GM23338 (cell line): ENCODE measurements at regions not wholly inside any gene's neighbourhood (a gene's known extent, or its start where the extent isn't known, plus 50 kb on each side); places are given as distances from the start of the nearest gene placed in this dataset.

Experiments
- ATAC-seq: fragments of 200-7000 bp; cut with Tn5 transposase; 3 replicates; pipeline ENCODE4 v1.9.1; 2020
- DNase-seq: peaks from one replicate; pipeline ENCODE4 v3.0.0-alpha.2; 2015; ENCODE audit warnings: low spot score
- H2AFZ ChIP-seq: fragments of 200-600 bp; sonication (generic); 2 replicates; pipeline ENCODE4 v1.8.0; 2016; ENCODE audit warnings: antibody characterized with exemption, mild to moderate bottlenecking, moderate library complexity
- H3F3A ChIP-seq: fragments of 200-600 bp; sonication (generic); replicated peaks from 2 replicates; pipeline ENCODE4 v1.8.0; 2017; ENCODE audit warnings: antibody characterized with exemption, mixed run types, low read depth
- H3K27ac ChIP-seq: fragments of 200-600 bp; sonication (generic); 2 replicates; pipeline ENCODE4 v1.6.1; 2016; ENCODE audit warnings: low read depth
- H3K27me3 ChIP-seq: fragments of 200-600 bp; sonication (generic); 2 replicates; pipeline ENCODE4 v1.8.0; 2016; ENCODE audit warnings: mild to moderate bottlenecking, mixed run types, moderate library complexity; ENCODE audit not compliant: insufficient read depth
- H3K36me3 ChIP-seq: fragments of 200-600 bp; sonication (generic); 2 replicates; pipeline ENCODE4 v1.8.0; 2016; ENCODE audit warnings: mild to moderate bottlenecking; ENCODE audit not compliant: insufficient read depth
- H3K4me1 ChIP-seq: fragments of 200-600 bp; sonication (generic); 2 replicates; pipeline ENCODE4 v1.8.0; 2016; ENCODE audit warnings: mild to moderate bottlenecking, moderate library complexity; ENCODE audit not compliant: insufficient read depth
- H3K4me2 ChIP-seq: fragments of 200-600 bp; sonication (generic); 2 replicates; pipeline ENCODE4 v1.7.1; 2017; ENCODE audit warnings: mixed run types
- H3K4me3 ChIP-seq: fragments of 200-600 bp; sonication (generic); 2 replicates; pipeline ENCODE4 v1.6.1; 2016; ENCODE audit warnings: mixed run types
- H3K79me2 ChIP-seq: fragments of 200-600 bp; sonication (generic); replicated peaks from 2 replicates; pipeline ENCODE4 v1.8.0; 2017; ENCODE audit warnings: mild to moderate bottlenecking; ENCODE audit not compliant: insufficient read depth
- H3K9me2 ChIP-seq: fragments of 200-600 bp; sonication (generic); 2 replicates; pipeline ENCODE4 v1.8.0; 2017; ENCODE audit not compliant: insufficient read depth
- H4K20me1 ChIP-seq: fragments of 200-600 bp; sonication (generic); replicated peaks from 2 replicates; pipeline ENCODE4 v1.8.0; 2017; ENCODE audit warnings: mild to moderate bottlenecking; ENCODE audit not compliant: insufficient read depth
- H3K27ac Mint-ChIP-seq: 2 replicates; pipeline ENCODE4 v1.8.0; 2020; ENCODE audit warnings: inconsistent platforms, mild to moderate bottlenecking, moderate library complexity, mixed read lengths
- H3K27me3 Mint-ChIP-seq: 3 replicates; pipeline ENCODE4 v1.8.0; 2022; ENCODE audit warnings: low read depth, mild to moderate bottlenecking, moderate library complexity, mixed read lengths, inconsistent platforms; ENCODE audit not compliant: insufficient read depth, poor library complexity
- H3K36me3 Mint-ChIP-seq: 3 replicates; pipeline ENCODE4 v1.8.0; 2021; ENCODE audit warnings: low read depth, mild to moderate bottlenecking, inconsistent platforms, moderate library complexity, mixed read lengths
- H3K4me1 Mint-ChIP-seq: 3 replicates; pipeline ENCODE4 v1.8.0; 2020; ENCODE audit warnings: mild to moderate bottlenecking, inconsistent platforms, mixed read lengths
- H3K4me3 Mint-ChIP-seq: 3 replicates; pipeline ENCODE4 v1.8.0; 2021; ENCODE audit warnings: moderate library complexity, mild to moderate bottlenecking, inconsistent platforms, mixed read lengths
- H3K9me3 Mint-ChIP-seq: 3 replicates; pipeline ENCODE4 v1.8.0; 2020; ENCODE audit warnings: moderate library complexity, mild to moderate bottlenecking, inconsistent platforms, mixed read lengths
- CREB1 ChIP-seq: fragments of 250-450 bp; sonication (Bioruptor Pico); IDR thresholded peaks from 2 replicates; pipeline ENCODE4 v1.5.0; 2020; ENCODE audit warnings: low read depth, mild to moderate bottlenecking, moderate library complexity
- EZH2 ChIP-seq: fragments of 200-600 bp; sonication (generic); IDR thresholded peaks from one replicate; pipeline ENCODE4 v1.8.0; 2017; ENCODE audit warnings: antibody characterized with exemption, mild to moderate bottlenecking, low read depth; ENCODE audit not compliant: unreplicated experiment
- EZH2phosphoT487 ChIP-seq: fragments of 200-600 bp; sonication (generic); IDR thresholded peaks from one replicate; pipeline ENCODE4 v1.8.1; 2018; ENCODE audit warnings: antibody characterized with exemption; ENCODE audit not compliant: unreplicated experiment
- JUNB ChIP-seq: IDR thresholded peaks from one replicate; pipeline ENCODE4 v1.6.1; 2016; ENCODE audit warnings: antibody characterized with exemption; ENCODE audit not compliant: unreplicated experiment
- NANOG ChIP-seq: IDR thresholded peaks from 2 replicates; pipeline ENCODE4 v1.6.1; 2016; ENCODE audit warnings: antibody characterized with exemption, borderline replicate concordance
- POLR2AphosphoS5 ChIP-seq: IDR thresholded peaks from 2 replicates; pipeline ENCODE4 v1.6.1; 2016; ENCODE audit warnings: antibody characterized with exemption, low read depth
- STAT1 ChIP-seq: IDR thresholded peaks from one replicate; pipeline ENCODE4 v1.6.1; 2016; ENCODE audit warnings: antibody characterized with exemption; ENCODE audit not compliant: unreplicated experiment
- ZNF114 ChIP-seq: fragments of 250-450 bp; sonication (Bioruptor Pico); IDR thresholded peaks from 2 replicates; pipeline ENCODE4 v1.5.0; 2020; ENCODE audit warnings: mild to moderate bottlenecking, moderate library complexity
- ZNF331 ChIP-seq: fragments of 250-450 bp; sonication (Bioruptor Pico); IDR thresholded peaks from 2 replicates; pipeline ENCODE4 v1.5.0; 2020; ENCODE audit warnings: low read depth, mild to moderate bottlenecking, moderate library complexity
- TF ChIP-seq, protein P1 (sequence below): IDR thresholded peaks from one replicate; pipeline ENCODE4 v1.6.1; 2018; ENCODE audit warnings: antibody characterized with exemption; ENCODE audit not compliant: unreplicated experiment
- TF ChIP-seq, protein P2 (sequence below), 2 experiments: fragments of 200-600 bp in 1 of 2; sonication (generic) in 1 of 2; conservative IDR thresholded peaks; 2 replicates each; pipeline versions ENCODE4 v1.5.1 to v1.6.1; 2016 to 2017; ENCODE audit warnings: antibody characterized with exemption in 2 of 2, low read depth in 2 of 2, mild to moderate bottlenecking in 2 of 2, moderate library complexity in 1 of 2
- TF ChIP-seq, protein P3 (sequence below): IDR thresholded peaks from 2 replicates; pipeline ENCODE4 v1.6.1; 2016; ENCODE audit warnings: antibody characterized with exemption
- TF ChIP-seq, protein P4 (sequence below): fragments of 250-450 bp; sonication (Bioruptor Pico); IDR thresholded peaks from 2 replicates; pipeline ENCODE4 v1.5.0; 2020; ENCODE audit warnings: mild to moderate bottlenecking, moderate library complexity

DNA sequence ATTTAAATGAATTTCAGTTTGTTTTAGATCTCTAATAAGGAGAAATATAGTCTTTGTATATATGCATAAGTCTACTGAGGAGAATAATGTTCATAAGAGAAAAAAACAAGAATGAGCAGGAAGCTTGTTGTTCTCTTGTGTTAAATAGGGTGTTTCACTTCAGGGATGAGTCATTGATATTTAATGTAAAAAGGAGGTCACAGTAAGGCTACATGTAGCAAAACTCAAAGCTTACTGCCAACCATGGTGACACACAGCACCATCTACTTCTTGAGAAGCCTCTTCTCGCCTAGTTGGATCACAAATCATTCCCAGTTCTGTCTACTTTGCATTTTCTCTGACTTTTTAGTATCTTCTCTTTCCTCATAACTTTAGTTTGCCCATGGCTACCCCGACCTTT, 1466.0 kb upstream of the C9orf72 start (continued):
- TF ChIP-seq, protein P1, sequence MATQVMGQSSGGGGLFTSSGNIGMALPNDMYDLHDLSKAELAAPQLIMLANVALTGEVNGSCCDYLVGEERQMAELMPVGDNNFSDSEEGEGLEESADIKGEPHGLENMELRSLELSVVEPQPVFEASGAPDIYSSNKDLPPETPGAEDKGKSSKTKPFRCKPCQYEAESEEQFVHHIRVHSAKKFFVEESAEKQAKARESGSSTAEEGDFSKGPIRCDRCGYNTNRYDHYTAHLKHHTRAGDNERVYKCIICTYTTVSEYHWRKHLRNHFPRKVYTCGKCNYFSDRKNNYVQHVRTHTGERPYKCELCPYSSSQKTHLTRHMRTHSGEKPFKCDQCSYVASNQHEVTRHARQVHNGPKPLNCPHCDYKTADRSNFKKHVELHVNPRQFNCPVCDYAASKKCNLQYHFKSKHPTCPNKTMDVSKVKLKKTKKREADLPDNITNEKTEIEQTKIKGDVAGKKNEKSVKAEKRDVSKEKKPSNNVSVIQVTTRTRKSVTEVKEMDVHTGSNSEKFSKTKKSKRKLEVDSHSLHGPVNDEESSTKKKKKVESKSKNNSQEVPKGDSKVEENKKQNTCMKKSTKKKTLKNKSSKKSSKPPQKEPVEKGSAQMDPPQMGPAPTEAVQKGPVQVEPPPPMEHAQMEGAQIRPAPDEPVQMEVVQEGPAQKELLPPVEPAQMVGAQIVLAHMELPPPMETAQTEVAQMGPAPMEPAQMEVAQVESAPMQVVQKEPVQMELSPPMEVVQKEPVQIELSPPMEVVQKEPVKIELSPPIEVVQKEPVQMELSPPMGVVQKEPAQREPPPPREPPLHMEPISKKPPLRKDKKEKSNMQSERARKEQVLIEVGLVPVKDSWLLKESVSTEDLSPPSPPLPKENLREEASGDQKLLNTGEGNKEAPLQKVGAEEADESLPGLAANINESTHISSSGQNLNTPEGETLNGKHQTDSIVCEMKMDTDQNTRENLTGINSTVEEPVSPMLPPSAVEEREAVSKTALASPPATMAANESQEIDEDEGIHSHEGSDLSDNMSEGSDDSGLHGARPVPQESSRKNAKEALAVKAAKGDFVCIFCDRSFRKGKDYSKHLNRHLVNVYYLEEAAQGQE, result no peak
- TF ChIP-seq, protein P2, sequence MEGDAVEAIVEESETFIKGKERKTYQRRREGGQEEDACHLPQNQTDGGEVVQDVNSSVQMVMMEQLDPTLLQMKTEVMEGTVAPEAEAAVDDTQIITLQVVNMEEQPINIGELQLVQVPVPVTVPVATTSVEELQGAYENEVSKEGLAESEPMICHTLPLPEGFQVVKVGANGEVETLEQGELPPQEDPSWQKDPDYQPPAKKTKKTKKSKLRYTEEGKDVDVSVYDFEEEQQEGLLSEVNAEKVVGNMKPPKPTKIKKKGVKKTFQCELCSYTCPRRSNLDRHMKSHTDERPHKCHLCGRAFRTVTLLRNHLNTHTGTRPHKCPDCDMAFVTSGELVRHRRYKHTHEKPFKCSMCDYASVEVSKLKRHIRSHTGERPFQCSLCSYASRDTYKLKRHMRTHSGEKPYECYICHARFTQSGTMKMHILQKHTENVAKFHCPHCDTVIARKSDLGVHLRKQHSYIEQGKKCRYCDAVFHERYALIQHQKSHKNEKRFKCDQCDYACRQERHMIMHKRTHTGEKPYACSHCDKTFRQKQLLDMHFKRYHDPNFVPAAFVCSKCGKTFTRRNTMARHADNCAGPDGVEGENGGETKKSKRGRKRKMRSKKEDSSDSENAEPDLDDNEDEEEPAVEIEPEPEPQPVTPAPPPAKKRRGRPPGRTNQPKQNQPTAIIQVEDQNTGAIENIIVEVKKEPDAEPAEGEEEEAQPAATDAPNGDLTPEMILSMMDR (conservative IDR thresholded peaks at IDR 0.05; ENCODE audit: low read depth in 2 of 2), result no peak
- TF ChIP-seq ZNF114 (CRISPR knock-in tag) (no peak), EZH2phosphoT487 (no peak), ZNF331 (CRISPR knock-in tag) (no peak), EZH2 (no peak), CREB1 (no peak), NANOG (no peak)

DNA sequence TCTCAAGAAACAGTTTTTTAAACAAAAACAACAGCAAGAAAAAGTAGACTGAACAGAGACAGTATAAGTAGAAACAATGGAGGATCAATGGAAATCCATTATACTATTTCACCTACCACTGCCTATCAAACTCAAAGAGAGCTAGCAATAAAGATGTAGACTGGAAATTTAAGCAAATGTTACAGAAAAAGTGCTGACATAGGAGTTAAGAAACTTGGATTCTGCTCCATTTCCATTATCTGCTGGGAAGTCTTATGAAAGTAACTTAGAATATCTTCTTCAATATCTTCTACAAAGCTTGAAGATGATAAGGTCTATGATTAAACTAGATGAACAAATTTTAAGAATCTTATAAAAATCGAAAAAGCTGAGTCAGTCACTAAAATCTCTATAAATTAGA, 1469.8 kb upstream of the C9orf72 start:
- H3K36me3 ChIP-seq, result no peaks in the 10 kb centered on the region
- no peak for ATAC-seq
- TF ChIP-seq EZH2phosphoT487, result no peak
- TF ChIP-seq STAT1, result no peak
- TF ChIP-seq EZH2, result no peak
- TF ChIP-seq, protein P3, sequence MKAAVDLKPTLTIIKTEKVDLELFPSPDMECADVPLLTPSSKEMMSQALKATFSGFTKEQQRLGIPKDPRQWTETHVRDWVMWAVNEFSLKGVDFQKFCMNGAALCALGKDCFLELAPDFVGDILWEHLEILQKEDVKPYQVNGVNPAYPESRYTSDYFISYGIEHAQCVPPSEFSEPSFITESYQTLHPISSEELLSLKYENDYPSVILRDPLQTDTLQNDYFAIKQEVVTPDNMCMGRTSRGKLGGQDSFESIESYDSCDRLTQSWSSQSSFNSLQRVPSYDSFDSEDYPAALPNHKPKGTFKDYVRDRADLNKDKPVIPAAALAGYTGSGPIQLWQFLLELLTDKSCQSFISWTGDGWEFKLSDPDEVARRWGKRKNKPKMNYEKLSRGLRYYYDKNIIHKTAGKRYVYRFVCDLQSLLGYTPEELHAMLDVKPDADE, result no peak
- TF ChIP-seq NANOG, result no peak
- no peak for TF ChIP-seq CREB1
- no peak for TF ChIP-seq ZNF331 (CRISPR knock-in tag)
- TF ChIP-seq, protein P4, sequence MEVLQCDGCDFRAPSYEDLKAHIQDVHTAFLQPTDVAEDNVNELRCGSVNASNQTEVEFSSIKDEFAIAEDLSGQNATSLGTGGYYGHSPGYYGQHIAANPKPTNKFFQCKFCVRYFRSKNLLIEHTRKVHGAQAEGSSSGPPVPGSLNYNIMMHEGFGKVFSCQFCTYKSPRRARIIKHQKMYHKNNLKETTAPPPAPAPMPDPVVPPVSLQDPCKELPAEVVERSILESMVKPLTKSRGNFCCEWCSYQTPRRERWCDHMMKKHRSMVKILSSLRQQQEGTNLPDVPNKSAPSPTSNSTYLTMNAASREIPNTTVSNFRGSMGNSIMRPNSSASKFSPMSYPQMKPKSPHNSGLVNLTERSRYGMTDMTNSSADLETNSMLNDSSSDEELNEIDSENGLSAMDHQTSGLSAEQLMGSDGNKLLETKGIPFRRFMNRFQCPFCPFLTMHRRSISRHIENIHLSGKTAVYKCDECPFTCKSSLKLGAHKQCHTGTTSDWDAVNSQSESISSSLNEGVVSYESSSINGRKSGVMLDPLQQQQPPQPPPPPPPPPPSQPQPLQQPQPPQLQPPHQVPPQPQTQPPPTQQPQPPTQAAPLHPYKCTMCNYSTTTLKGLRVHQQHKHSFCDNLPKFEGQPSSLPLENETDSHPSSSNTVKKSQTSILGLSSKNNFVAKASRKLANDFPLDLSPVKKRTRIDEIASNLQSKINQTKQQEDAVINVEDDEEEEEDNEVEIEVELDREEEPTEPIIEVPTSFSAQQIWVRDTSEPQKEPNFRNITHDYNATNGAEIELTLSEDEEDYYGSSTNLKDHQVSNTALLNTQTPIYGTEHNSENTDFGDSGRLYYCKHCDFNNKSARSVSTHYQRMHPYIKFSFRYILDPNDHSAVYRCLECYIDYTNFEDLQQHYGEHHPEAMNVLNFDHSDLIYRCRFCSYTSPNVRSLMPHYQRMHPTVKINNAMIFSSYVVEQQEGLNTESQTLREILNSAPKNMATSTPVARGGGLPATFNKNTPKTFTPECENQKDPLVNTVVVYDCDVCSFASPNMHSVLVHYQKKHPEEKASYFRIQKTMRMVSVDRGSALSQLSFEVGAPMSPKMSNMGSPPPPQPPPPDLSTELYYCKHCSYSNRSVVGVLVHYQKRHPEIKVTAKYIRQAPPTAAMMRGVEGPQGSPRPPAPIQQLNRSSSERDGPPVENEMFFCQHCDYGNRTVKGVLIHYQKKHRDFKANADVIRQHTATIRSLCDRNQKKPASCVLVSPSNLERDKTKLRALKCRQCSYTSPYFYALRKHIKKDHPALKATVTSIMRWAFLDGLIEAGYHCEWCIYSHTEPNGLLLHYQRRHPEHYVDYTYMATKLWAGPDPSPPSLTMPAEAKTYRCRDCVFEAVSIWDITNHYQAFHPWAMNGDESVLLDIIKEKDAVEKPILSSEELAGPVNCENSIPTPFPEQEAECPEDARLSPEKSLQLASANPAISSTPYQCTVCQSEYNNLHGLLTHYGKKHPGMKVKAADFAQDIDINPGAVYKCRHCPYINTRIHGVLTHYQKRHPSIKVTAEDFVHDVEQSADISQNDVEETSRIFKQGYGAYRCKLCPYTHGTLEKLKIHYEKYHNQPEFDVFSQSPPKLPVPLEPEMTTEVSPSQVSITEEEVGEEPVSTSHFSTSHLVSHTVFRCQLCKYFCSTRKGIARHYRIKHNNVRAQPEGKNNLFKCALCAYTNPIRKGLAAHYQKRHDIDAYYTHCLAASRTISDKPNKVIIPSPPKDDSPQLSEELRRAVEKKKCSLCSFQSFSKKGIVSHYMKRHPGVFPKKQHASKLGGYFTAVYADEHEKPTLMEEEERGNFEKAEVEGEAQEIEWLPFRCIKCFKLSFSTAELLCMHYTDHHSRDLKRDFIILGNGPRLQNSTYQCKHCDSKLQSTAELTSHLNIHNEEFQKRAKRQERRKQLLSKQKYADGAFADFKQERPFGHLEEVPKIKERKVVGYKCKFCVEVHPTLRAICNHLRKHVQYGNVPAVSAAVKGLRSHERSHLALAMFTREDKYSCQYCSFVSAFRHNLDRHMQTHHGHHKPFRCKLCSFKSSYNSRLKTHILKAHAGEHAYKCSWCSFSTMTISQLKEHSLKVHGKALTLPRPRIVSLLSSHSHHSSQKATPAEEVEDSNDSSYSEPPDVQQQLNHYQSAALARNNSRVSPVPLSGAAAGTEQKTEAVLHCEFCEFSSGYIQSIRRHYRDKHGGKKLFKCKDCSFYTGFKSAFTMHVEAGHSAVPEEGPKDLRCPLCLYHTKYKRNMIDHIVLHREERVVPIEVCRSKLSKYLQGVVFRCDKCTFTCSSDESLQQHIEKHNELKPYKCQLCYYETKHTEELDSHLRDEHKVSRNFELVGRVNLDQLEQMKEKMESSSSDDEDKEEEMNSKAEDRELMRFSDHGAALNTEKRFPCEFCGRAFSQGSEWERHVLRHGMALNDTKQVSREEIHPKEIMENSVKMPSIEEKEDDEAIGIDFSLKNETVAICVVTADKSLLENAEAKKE (CRISPR knock-in tag), result no peak
- TF ChIP-seq POLR2AphosphoS5, result no peak
- no peak for TF ChIP-seq JUNB

More for the DNA sequence above, 1469.8 kb upstream of the C9orf72 start:
- no peak overlapping the region for H2AFZ ChIP-seq
- peaks cover 3% of the 10 kb centered on the region for H3K27me3 Mint-ChIP-seq
- H4K20me1 ChIP-seq, result no peaks in the 10 kb centered on the region
- peaks cover 8% of the 10 kb centered on the region for H3K4me1 Mint-ChIP-seq
- H3K27me3 ChIP-seq, result no peaks in the 10 kb centered on the region
- DNase-seq, result no peak
- no peaks in the 10 kb centered on the region for H3K79me2 ChIP-seq
- no peaks in the 10 kb centered on the region for H3K36me3 Mint-ChIP-seq
- no peak overlapping the region for H3K4me3 Mint-ChIP-seq
- H3K4me3 ChIP-seq, result no peak overlapping the region
- H3F3A ChIP-seq, result no peaks in the 10 kb centered on the region
- no peak overlapping the region for H3K27ac Mint-ChIP-seq
- no peaks in the 10 kb centered on the region for H3K4me1 ChIP-seq
- H3K9me2 ChIP-seq, result no peaks in the 10 kb centered on the region
- H3K27ac ChIP-seq, result no peak overlapping the region
- no peak overlapping the region for H3K4me2 ChIP-seq
- no peaks in the 10 kb centered on the region for H3K9me3 Mint-ChIP-seq
